ENCODE measurements at regions not wholly inside any gene's neighbourhood (a gene's known extent, or its start where the extent isn't known, plus 50 kb on each side); places are given as distances from the start of the nearest gene placed in this dataset.

DNA sequence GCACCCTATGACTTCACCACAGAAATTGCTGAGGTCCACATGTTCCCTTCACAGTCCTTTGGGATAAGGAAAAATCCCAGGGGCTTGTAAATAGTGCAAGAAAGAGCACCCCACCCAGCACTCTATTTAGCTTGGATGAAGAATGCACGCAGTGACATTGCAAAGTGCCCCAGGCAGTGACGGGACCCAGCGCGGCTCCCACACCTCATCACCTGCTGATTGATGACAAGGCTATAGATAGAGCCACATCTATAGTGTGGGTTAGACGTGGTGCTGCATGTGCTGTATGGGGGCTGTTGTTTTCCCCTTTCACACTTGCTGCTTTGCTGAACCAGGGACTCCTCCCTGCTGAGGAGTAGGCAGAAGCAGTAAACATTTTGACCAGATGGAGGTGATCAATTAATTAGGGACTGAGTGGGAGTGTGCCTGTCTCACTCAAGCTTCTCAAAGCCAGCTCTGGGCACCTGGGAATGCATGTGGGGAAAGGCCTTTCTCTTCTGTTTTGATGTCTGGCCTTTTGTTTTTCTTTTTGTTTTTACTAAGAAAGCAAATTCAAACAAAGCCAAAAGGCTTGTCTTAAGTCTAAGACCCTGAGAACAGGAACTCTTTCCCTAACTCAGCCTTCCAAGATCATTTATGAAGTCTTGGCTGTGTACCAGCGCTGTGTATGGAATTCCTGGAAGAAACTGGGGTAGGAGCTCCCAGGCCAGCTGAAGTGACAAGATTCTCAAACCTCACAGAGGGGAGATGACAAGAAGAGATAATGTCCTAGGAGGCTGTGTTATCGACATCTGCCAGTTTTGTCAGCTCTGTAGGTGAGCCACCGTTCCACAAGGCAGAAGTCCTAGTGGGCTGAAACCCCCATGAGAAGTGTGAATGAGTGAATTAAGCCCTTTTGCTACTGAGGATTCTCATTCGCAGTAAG lies 219.7 kb downstream of the BARX2 start:
- H3K36me3 ChIP-seq (ENCODE audit: insufficient read depth, low read length) = no peaks in the 10 kb centered on the region

DNA sequence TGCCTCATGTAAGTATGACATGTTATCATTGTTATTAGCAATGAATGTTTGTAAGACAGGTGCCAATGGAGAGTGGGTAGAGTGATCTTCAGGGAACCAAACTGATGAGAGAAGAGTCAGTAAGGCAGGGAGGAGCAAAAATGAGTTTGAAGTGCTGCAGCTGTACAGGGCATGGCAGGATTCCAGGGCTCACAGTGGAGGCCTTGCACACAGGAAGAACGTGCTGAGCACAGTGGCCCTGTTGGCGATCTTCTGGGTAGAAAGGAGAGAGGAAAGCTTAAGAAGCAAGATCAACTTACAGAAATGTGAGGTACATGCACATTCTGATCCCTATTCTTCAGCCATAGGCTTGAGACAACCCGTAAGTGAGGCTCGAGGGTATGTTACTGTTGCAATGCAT lies 219.3 kb upstream of the TMEM45B start:
- H3K36me3 ChIP-seq (ENCODE audit: insufficient read depth, low read length) = no peaks in the 10 kb centered on the region
- no peaks in the 10 kb centered on the region for H3K27me3 ChIP-seq (ENCODE audit: insufficient read depth, low read length)

More for the DNA sequence above, 219.7 kb downstream of the BARX2 start:
- Histone ChIP-seq H3K4me3 (ENCODE audit: low read length) (no peak overlapping the region), H3K27me3 (ENCODE audit: insufficient read depth, low read length) (no peaks in the 10 kb centered on the region), H3K9me3 (ENCODE audit: low read length) (no peaks in the 10 kb centered on the region), H3K4me1 (ENCODE audit: insufficient read depth, low read length) (no peaks in the 10 kb centered on the region), H2AFZ (ENCODE audit: low read depth, low read length) (no peak overlapping the region)

DNA sequence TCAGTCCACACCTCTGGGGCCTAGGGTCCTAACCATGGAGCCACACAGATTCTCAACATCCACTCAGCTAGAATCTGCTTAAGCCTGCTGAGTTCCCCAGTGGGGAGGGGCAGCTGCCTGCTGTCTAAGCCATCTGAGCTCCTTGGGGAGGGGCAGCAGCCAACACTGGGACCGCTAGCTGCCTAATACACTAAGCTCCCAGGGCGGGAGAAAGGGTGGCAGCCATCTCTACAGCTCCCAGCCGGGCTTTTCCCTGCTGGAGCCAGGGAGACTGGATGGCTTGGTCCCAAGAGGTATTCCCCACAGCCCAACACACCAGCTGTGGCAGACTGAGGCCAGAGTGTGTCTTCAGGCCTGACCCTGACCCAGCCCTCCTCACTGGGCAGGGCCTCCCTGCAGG lies 217.3 kb upstream of the TMEM45B start:
- H3K36me3 ChIP-seq (ENCODE audit: insufficient read depth, low read length) = no peaks in the 10 kb centered on the region
- no peak overlapping the region for H2AFZ ChIP-seq (ENCODE audit: low read depth, low read length)
- no peaks in the 10 kb centered on the region for H3K27me3 ChIP-seq (ENCODE audit: insufficient read depth, low read length)
- no peaks in the 10 kb centered on the region for H3K4me1 ChIP-seq (ENCODE audit: insufficient read depth, low read length)
- H3K9me3 ChIP-seq (ENCODE audit: low read length) = no peaks in the 10 kb centered on the region
- no peak overlapping the region for H3K4me3 ChIP-seq (ENCODE audit: low read length)

More for the DNA sequence above, 219.3 kb upstream of the TMEM45B start:
- no peaks in the 10 kb centered on the region for H3K4me1 ChIP-seq (ENCODE audit: insufficient read depth, low read length)
- no peak overlapping the region for H3K4me3 ChIP-seq (ENCODE audit: low read length)
- no peak overlapping the region for H2AFZ ChIP-seq (ENCODE audit: low read depth, low read length)
- H3K9me3 ChIP-seq (ENCODE audit: low read length) = no peaks in the 10 kb centered on the region

DNA sequence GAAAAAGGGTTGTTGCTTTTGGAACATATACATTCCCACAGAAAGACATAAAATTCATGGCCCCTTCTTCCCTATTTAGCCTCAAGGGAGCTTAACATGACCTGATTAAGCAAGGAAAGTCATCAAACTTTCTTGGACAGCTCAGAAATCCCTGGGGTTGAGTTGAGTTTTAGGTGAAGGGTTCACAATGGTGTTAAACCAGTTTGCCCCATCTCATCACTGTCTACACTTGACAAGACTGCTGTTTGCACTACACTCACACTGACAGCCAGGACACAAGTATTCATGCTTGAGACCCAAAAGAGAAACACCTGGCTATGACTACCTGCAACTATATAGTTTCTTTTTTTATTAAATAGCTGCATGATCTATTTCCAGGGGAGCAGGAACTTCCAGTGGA lies 209.8 kb upstream of the TMEM45B start:
- Histone ChIP-seq H3K27me3 (ENCODE audit: insufficient read depth, low read length) (no peaks in the 10 kb centered on the region), H3K36me3 (ENCODE audit: insufficient read depth, low read length) (no peaks in the 10 kb centered on the region), H2AFZ (ENCODE audit: low read depth, low read length) (no peak overlapping the region), H3K4me1 (ENCODE audit: insufficient read depth, low read length) (no peaks in the 10 kb centered on the region), H3K4me3 (ENCODE audit: low read length) (no peak overlapping the region), H3K9me3 (ENCODE audit: low read length) (no peaks in the 10 kb centered on the region)

DNA sequence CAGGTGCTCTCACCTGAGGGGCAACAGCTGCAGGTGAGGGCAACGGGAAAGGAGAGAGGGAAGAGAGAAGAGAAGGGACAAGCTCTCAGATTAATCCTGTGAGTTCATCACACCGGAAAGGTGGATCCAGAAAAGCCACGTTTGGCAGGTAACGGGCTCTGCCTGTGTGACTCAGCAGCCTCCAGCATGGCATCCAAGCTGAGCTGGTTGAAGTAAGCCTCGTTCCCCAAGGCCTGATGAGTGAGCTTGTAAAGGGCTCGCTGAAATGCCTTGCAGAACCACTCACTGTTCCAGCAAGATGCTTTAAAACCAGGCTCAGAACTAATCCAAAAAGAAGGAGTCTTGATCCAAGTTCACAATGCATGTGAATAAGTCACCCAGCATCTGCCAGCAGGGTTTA lies 206.9 kb upstream of the TMEM45B start:
- H3K4me1 ChIP-seq (ENCODE audit: insufficient read depth, low read length) = no peaks in the 10 kb centered on the region
- no peaks in the 10 kb centered on the region for H3K36me3 ChIP-seq (ENCODE audit: insufficient read depth, low read length)
- H3K27me3 ChIP-seq (ENCODE audit: insufficient read depth, low read length) = no peaks in the 10 kb centered on the region
- H3K4me3 ChIP-seq (ENCODE audit: low read length) = no peak overlapping the region
- no peak overlapping the region for H2AFZ ChIP-seq (ENCODE audit: low read depth, low read length)
- no peaks in the 10 kb centered on the region for H3K9me3 ChIP-seq (ENCODE audit: low read length)

DNA sequence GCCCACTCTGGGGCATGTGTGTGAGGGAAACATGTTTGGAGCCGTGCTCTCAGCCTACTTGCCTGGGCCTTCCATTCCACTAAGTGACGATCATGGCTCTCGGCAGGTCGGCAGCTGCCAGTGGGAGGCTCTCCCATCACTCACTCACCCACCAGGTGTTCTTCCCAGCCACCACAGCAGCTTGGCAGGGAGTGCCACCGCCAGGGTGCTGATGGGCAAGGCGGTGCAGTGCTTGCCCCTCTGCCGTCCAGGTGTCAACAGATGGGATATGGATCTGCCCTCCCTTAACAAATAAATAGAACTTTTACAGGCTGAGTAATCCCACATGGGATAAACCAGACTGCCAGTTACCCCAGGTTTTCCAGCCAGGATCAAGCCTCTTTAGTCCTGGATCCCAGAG lies 205.5 kb upstream of the TMEM45B start:
- H3K4me3 ChIP-seq (ENCODE audit: low read length) = no peak overlapping the region
- no peak overlapping the region for H2AFZ ChIP-seq (ENCODE audit: low read depth, low read length)
- H3K36me3 ChIP-seq (ENCODE audit: insufficient read depth, low read length) = no peaks in the 10 kb centered on the region
- H3K27me3 ChIP-seq (ENCODE audit: insufficient read depth, low read length) = no peaks in the 10 kb centered on the region
- no peaks in the 10 kb centered on the region for H3K4me1 ChIP-seq (ENCODE audit: insufficient read depth, low read length)
- H3K9me3 ChIP-seq (ENCODE audit: low read length) = no peaks in the 10 kb centered on the region

DNA sequence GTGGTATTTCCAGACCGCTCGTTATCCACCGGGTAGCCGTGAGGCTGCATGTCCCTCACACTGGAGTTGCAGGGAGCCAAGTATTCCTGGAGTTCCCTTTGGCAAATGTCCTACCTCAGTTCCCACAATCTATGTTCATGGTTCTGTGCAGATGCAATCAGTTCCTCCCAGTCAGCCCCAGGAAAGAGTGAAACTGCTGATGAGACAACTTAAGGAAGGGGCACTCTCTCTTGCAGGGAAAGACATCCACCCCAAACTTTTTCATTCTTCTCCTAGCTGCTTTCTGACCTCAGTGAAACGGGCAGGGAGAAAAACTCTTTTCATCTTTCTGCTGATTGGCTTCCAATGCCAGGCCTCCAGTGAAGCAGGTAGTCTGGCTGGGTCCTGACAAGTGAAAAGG lies 205.1 kb upstream of the TMEM45B start:
- Histone ChIP-seq H2AFZ (ENCODE audit: low read depth, low read length) (no peak overlapping the region), H3K27me3 (ENCODE audit: insufficient read depth, low read length) (no peaks in the 10 kb centered on the region), H3K9me3 (ENCODE audit: low read length) (no peaks in the 10 kb centered on the region), H3K36me3 (ENCODE audit: insufficient read depth, low read length) (no peaks in the 10 kb centered on the region), H3K4me1 (ENCODE audit: insufficient read depth, low read length) (no peaks in the 10 kb centered on the region), H3K4me3 (ENCODE audit: low read length) (no peak overlapping the region)

DNA sequence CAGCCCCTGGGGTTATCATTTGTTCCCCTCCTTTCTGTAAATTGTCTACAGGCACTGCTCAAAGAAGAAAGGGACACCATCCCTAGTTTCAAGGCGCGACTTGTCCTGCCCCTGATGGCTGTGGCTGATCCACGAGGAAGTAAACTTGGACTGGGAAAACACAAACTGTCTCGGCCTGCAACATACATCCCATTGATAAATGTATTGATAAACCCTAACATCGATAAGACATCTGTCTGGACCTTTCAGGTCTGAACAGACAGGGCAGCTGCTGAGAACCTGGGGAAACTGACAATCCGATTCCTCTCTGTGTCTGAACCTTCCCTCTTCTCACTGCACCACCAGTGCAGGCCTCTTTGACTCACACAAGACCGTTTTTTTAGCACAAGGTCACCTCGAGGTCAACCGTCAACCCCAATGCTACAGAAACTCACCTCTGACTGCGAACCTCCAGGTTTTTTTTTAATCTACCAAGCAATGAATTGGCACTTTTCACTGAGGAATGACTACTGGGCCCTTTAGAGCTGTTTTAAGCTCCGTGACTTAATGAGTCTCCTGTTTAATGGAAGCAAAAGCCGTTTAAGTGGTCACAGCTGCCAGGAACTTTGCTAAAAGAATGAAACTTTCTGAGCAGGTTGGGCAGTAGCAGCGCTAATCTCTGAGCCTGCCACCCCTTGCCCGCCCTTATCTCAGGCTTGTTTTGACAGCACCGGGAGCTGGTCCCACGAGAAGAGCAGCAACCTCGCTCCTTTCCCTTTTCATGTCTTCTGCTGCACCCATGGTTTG lies 203.8 kb upstream of the TMEM45B start:
- Histone ChIP-seq H3K36me3 (ENCODE audit: insufficient read depth, low read length) (no peaks in the 10 kb centered on the region), H3K4me3 (ENCODE audit: low read length) (no peak overlapping the region), H3K27me3 (ENCODE audit: insufficient read depth, low read length) (no peaks in the 10 kb centered on the region), H3K9me3 (ENCODE audit: low read length) (no peaks in the 10 kb centered on the region), H2AFZ (ENCODE audit: low read depth, low read length) (no peak overlapping the region), H3K4me1 (ENCODE audit: insufficient read depth, low read length) (no peaks in the 10 kb centered on the region)

DNA sequence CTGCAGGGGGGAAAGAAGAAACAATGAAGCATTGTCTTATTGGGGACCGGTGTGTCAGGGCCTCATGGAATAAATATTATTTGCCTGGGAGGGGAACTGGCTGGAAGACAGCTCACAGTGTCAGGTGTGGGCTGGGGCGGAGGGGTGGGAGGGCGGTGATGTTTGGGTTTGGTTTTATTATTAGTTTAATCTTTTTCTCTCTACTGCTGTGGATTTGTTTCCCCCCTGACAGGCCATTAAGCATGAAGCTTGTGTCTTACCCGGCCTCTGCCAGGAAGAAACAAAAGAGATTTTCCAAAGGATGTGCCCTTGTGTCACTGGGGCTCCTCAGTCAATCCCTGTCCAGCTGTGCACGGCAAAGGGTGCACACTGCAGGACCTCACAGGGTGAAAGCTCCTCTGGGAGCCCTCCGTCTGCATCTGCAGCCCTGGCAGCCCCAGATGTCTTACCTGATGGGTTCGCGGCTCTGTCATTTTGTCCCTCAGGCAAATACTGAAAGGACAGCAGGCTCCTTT lies 203.1 kb upstream of the TMEM45B start:
- Histone ChIP-seq H3K27me3 (ENCODE audit: insufficient read depth, low read length) (no peaks in the 10 kb centered on the region), H3K9me3 (ENCODE audit: low read length) (no peaks in the 10 kb centered on the region), H3K4me3 (ENCODE audit: low read length) (no peak overlapping the region), H2AFZ (ENCODE audit: low read depth, low read length) (no peak overlapping the region), H3K4me1 (ENCODE audit: insufficient read depth, low read length) (no peaks in the 10 kb centered on the region), H3K36me3 (ENCODE audit: insufficient read depth, low read length) (no peaks in the 10 kb centered on the region)

DNA sequence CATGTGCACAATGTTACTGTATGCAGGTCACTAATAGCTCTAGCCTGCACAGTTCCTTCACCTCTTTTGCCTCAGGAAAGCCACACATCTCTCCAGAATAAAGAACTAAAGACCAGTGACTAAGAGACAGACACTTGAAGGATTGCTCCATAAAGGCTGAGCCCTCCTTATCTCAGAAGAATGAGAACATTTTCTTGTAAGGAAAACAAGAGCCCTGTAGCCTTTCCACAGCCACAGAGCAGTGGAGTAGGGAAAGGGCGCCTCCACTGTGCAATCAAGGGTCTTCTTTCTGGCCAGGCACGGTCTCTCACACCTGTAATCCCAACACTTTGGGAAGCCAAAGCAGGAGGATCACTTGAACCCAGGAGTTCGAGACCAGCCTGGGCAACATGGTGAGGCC lies 202.6 kb upstream of the TMEM45B start:
- H3K9me3 ChIP-seq (ENCODE audit: low read length) = no peaks in the 10 kb centered on the region
- no peak overlapping the region for H2AFZ ChIP-seq (ENCODE audit: low read depth, low read length)
- H3K4me1 ChIP-seq (ENCODE audit: insufficient read depth, low read length) = no peaks in the 10 kb centered on the region
- H3K36me3 ChIP-seq (ENCODE audit: insufficient read depth, low read length) = no peaks in the 10 kb centered on the region
- no peak overlapping the region for H3K4me3 ChIP-seq (ENCODE audit: low read length)
- H3K27me3 ChIP-seq (ENCODE audit: insufficient read depth, low read length) = no peaks in the 10 kb centered on the region

DNA sequence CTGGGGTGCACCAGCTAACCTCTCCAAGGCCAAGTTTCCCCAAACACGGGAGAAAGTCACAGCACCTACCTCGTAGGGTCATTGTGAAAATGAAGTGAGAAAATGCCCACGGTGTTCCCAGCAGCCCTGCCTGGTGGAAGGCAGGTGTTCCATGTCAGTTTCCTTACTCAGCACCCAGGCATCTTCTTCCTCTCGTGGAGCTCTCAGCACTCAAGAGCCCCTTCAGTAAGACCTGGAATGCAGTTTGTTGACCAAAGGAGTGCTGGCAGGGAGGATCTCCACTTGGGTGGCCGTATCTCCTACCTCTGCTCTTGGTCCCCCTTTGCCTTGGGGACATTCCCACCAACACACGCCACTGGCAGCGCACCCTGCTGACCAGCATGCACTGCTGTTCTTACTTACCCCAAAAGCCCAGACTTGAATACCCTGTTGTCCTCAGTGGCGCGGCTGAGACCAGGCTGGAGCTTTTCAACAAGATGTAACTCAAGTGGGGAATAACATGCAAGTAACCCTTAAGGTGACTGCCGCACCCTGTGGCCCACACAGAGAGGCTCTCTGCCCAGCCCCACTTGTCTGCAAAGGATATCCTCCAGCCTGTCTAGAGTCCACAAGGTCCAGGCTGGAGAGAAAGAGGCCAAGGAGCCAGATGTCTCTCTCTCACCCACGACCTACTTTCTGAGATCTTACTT lies 201.2 kb upstream of the TMEM45B start:
- no peaks in the 10 kb centered on the region for H3K27me3 ChIP-seq (ENCODE audit: insufficient read depth, low read length)
- no peak overlapping the region for H3K4me3 ChIP-seq (ENCODE audit: low read length)
- no peaks in the 10 kb centered on the region for H3K36me3 ChIP-seq (ENCODE audit: insufficient read depth, low read length)
- H3K9me3 ChIP-seq (ENCODE audit: low read length) = no peaks in the 10 kb centered on the region
- no peak overlapping the region for H2AFZ ChIP-seq (ENCODE audit: low read depth, low read length)
- no peaks in the 10 kb centered on the region for H3K4me1 ChIP-seq (ENCODE audit: insufficient read depth, low read length)

DNA sequence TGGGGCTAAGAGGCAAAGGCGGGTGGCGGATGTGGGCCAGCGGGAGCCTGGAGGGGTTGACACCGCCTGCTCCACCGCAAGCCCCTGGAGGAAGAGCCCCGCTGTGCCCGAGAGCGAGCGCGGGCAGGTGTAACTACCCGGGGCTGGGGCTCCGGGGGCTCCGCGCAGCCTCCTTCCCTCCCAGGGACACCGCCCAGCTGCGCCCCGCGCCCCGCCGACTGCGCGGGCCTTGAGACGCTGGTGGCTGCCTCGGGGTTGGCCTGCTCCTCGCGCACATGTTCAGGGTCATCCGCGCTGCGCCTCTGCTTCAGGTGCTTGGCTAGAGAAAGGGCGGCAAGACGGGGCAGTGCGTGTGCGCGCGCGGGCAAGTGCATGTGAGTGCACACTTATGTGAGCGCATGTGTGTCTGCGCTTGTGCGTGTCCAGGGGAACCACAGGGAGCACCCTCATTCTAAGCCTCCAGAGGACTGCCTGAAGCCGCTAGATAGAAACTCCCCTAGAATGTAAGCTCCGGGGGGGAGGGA lies 197.5 kb upstream of the TMEM45B start:
- no peaks in the 10 kb centered on the region for H3K36me3 ChIP-seq (ENCODE audit: insufficient read depth, low read length)
- H3K4me3 ChIP-seq (ENCODE audit: low read length) = no peak overlapping the region
- no peaks in the 10 kb centered on the region for H3K4me1 ChIP-seq (ENCODE audit: insufficient read depth, low read length)
- no peaks in the 10 kb centered on the region for H3K9me3 ChIP-seq (ENCODE audit: low read length)
- H2AFZ ChIP-seq (ENCODE audit: low read depth, low read length) = no peak overlapping the region
- no peaks in the 10 kb centered on the region for H3K27me3 ChIP-seq (ENCODE audit: insufficient read depth, low read length)

Measured in neuron (in vitro differentiated cells).